HL-60 (cell line): ENCODE measurements at regions not wholly inside any gene's neighbourhood (a gene's known extent, or its start where the extent isn't known, plus 50 kb on each side); places are given as distances from the start of the nearest gene placed in this dataset.

Source experiments
- GABPA ChIP-seq: IDR thresholded peaks from 2 replicates; pipeline ENCODE4 v1.6.1; 2012; ENCODE audit warnings: low read depth
- POLR2AphosphoS5 ChIP-seq: IDR thresholded peaks from 2 replicates; pipeline ENCODE4 v1.6.1; 2012; ENCODE audit warnings: low read depth
- SPI1 ChIP-seq: IDR thresholded peaks from 2 replicates; pipeline ENCODE4 v1.6.1; 2012; ENCODE audit warnings: low read depth, mild to moderate bottlenecking, borderline replicate concordance
- TF ChIP-seq, protein P1 (sequence below): IDR thresholded peaks from one replicate; pipeline ENCODE4 v1.5.1; 2011; ENCODE audit warnings: low read length, control low read depth, inconsistent platforms; ENCODE audit not compliant: insufficient read depth
- TF ChIP-seq, protein P2 (sequence below): IDR thresholded peaks from 2 replicates; pipeline ENCODE4 v1.6.1; 2012; ENCODE audit warnings: low read depth; ENCODE audit not compliant: insufficient replicate concordance

GRCh38 chr3:101138817-101139216, 145.6 kb upstream of the ABI3BP start:
- TF ChIP-seq, protein P1, sequence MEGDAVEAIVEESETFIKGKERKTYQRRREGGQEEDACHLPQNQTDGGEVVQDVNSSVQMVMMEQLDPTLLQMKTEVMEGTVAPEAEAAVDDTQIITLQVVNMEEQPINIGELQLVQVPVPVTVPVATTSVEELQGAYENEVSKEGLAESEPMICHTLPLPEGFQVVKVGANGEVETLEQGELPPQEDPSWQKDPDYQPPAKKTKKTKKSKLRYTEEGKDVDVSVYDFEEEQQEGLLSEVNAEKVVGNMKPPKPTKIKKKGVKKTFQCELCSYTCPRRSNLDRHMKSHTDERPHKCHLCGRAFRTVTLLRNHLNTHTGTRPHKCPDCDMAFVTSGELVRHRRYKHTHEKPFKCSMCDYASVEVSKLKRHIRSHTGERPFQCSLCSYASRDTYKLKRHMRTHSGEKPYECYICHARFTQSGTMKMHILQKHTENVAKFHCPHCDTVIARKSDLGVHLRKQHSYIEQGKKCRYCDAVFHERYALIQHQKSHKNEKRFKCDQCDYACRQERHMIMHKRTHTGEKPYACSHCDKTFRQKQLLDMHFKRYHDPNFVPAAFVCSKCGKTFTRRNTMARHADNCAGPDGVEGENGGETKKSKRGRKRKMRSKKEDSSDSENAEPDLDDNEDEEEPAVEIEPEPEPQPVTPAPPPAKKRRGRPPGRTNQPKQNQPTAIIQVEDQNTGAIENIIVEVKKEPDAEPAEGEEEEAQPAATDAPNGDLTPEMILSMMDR = no peak
- TF ChIP-seq GABPA (no peak), POLR2AphosphoS5 (no peak), SPI1 (no peak)
- TF ChIP-seq, protein P2, sequence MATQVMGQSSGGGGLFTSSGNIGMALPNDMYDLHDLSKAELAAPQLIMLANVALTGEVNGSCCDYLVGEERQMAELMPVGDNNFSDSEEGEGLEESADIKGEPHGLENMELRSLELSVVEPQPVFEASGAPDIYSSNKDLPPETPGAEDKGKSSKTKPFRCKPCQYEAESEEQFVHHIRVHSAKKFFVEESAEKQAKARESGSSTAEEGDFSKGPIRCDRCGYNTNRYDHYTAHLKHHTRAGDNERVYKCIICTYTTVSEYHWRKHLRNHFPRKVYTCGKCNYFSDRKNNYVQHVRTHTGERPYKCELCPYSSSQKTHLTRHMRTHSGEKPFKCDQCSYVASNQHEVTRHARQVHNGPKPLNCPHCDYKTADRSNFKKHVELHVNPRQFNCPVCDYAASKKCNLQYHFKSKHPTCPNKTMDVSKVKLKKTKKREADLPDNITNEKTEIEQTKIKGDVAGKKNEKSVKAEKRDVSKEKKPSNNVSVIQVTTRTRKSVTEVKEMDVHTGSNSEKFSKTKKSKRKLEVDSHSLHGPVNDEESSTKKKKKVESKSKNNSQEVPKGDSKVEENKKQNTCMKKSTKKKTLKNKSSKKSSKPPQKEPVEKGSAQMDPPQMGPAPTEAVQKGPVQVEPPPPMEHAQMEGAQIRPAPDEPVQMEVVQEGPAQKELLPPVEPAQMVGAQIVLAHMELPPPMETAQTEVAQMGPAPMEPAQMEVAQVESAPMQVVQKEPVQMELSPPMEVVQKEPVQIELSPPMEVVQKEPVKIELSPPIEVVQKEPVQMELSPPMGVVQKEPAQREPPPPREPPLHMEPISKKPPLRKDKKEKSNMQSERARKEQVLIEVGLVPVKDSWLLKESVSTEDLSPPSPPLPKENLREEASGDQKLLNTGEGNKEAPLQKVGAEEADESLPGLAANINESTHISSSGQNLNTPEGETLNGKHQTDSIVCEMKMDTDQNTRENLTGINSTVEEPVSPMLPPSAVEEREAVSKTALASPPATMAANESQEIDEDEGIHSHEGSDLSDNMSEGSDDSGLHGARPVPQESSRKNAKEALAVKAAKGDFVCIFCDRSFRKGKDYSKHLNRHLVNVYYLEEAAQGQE = no peak
